Stomach (tissue), 8 donors: ENCODE measurements at regions not wholly inside any gene's neighbourhood (a gene's known extent, or its start where the extent isn't known, plus 50 kb on each side); places are given as distances from the start of the nearest gene placed in this dataset.
A peak's percentile ranks its signal among the peaks of the same experiment; 100 is the strongest.

ENCODE experiments used
- DNase-seq, 2 donors: peaks; one replicate each; pipeline versions ENCODE4 v3.0.0 to v3.0.0-alpha.2; 2013 to 2019
- H3K27ac ChIP-seq, 5 donors: fragments of 200-600 bp in 4 of 5; sonication (generic) in 4 of 5; one replicate each; pipeline ENCODE4 v1.5.1; 2013 to 2019; ENCODE audit warnings: mild to moderate bottlenecking in 1 of 5, moderate library complexity in 1 of 5
- H3K27me3 ChIP-seq, 3 donors: fragments of 200-600 bp; sonication (generic); one replicate each; pipeline ENCODE4 v1.5.1; 2017 to 2019; ENCODE audit warnings: mixed run types in 1 of 3
- H3K36me3 ChIP-seq, 4 donors: fragments of 200-600 bp; sonication (generic); 1 replicate in 3 of 4; 2 replicates in 1 of 4; pipeline ENCODE4 v1.5.1; 2016 to 2019
- H3K4me1 ChIP-seq, 4 donors: fragments of 200-600 bp; sonication (generic); one replicate each; pipeline ENCODE4 v1.5.1; 2016 to 2019
- H3K4me3 ChIP-seq, 4 donors: fragments of 200-600 bp; sonication (generic) in 3 of 4; one replicate each; pipeline ENCODE4 v1.5.1; 2016 to 2019; ENCODE audit warnings: mild to moderate bottlenecking in 1 of 4
- H3K9me3 ChIP-seq, 4 donors: fragments of 200-600 bp; sonication (generic); one replicate each; pipeline ENCODE4 v1.5.1; 2016 to 2019
- CTCF ChIP-seq, 7 experiments: fragments of 450-650 bp in 4 of 7; fragments of 200-600 bp in 3 of 7; sonication (generic) in 3 of 7; IDR thresholded peaks; one replicate each; pipeline ENCODE4 v1.5.1; 2016 to 2019; ENCODE audit warnings: antibody characterized with exemption in 7 of 7, control low read depth in 2 of 7, mild to moderate bottlenecking in 1 of 7
- EP300 ChIP-seq: sonication (generic); formaldehyde crosslinking; IDR thresholded peaks from one replicate; pipeline ENCODE4 v1.6.1; 2017; ENCODE audit warnings: antibody characterized with exemption
- POLR2A ChIP-seq, 4 donors: fragments of 450-650 bp; IDR thresholded peaks; one replicate each; pipeline ENCODE4 v1.6.1; 2016; ENCODE audit warnings: antibody characterized with exemption in 4 of 4, control low read depth in 2 of 4, mild to moderate bottlenecking in 1 of 4, moderate library complexity in 1 of 4
- POLR2AphosphoS5 ChIP-seq, 3 donors: sonication (generic); formaldehyde crosslinking; IDR thresholded peaks; one replicate each; pipeline ENCODE4 v1.6.1; 2016; ENCODE audit warnings: antibody characterized with exemption in 3 of 3
- WGBS, 5 donors: extraction: QIAGEN DNeasy Blood & Tissue Kit in 3 of 5; methylation state at CpG; one replicate each; pipeline versions ENCODE4 v1.1.5 to v1.1.7; 2013 to 2018; 5-methylcytosine and 5-hydroxymethylcytosine counted together
- intact Hi-C: fragments of 100-400 bp; cut with DNase I; formaldehyde crosslinking; loops from one replicate; pipeline ENCODE4 v1.15.1; 2023; ENCODE audit warnings: low total_unique reads
- donor health status: healthy with polysubstance abuse.
- donor health status: Bipolar disorder and iron deficiency.
- donor health status: healthy.

GRCh38 chr1:201649761-201650622, 111.1 kb downstream of the NAV1 start:
- Histone ChIP-seq H3K27ac (peak overlapping the region; percentile 83 to 91 (median 88)), H3K4me1 (peaks cover 31 to 49% (median 45%) of the 10 kb centered on the region in 4 donors), H3K27me3 (peaks cover 0 to 28% (median 0%) of the 10 kb centered on the region in 3 donors), H3K9me3 (no peaks in the 10 kb centered on the region), H3K4me3 (peak overlapping the region; percentile 59 to 66 (median 65)), H3K36me3 (no peaks in the 10 kb centered on the region)
- peak; percentile 89 to 94 for DNase-seq
- WGBS, 5 donors: 5 to 15% (median 9%) methylated on average over 34 to 64 of the region's 64 CpGs
- intact Hi-C loops: no loop called here
- TF ChIP-seq EP300 (no peak), POLR2AphosphoS5 (IDR thresholded peaks at IDR 0.05) (peak; percentile 6 to 79 (median 54)), POLR2A (IDR thresholded peaks at IDR 0.05) (peak in 1 of 4 donors; percentile 46), CTCF (IDR thresholded peaks at IDR 0.05) (no peak)

- peaks cover 31 to 54% (median 48%) of the 10 kb centered on the region in 4 donors for H3K4me1 ChIP-seq
- WGBS, 5 donors: 20 to 31% (median 24%) methylated on average over 8 to 11 of the region's 11 CpGs
- H3K4me3 ChIP-seq: peak overlapping the region; percentile 59 to 66 (median 65)
- no peaks in the 10 kb centered on the region for H3K36me3 ChIP-seq
- intact Hi-C loops: no loop called here
- no peak for DNase-seq
- H3K27me3 ChIP-seq: peaks cover 0 to 28% (median 0%) of the 10 kb centered on the region in 3 donors
- H3K27ac ChIP-seq: peak overlapping the region; percentile 83 to 91 (median 88)
- TF ChIP-seq CTCF (IDR thresholded peaks at IDR 0.05): no peak
- no peak for TF ChIP-seq POLR2A (IDR thresholded peaks at IDR 0.05)
- no peak for TF ChIP-seq EP300
- TF ChIP-seq POLR2AphosphoS5 (IDR thresholded peaks at IDR 0.05): no peak
- no peaks in the 10 kb centered on the region for H3K9me3 ChIP-seq
Observed at GRCh38 chr1:201650623-201650933, 111.7 kb downstream of the NAV1 start.

GRCh38 chr1:201652181-201652580, 113.3 kb downstream of the NAV1 start:
- 89 to 95% (median 91%) methylated on average over 4 to 5 of the region's 5 CpGs for WGBS, 5 donors
- no peaks in the 10 kb centered on the region for H3K36me3 ChIP-seq
- peaks cover 0 to 28% (median 0%) of the 10 kb centered on the region in 3 donors for H3K27me3 ChIP-seq
- no peak overlapping the region for H3K27ac ChIP-seq
- no peak for DNase-seq
- peaks cover 31 to 67% (median 64%) of the 10 kb centered on the region in 4 donors for H3K4me1 ChIP-seq
- intact Hi-C loops: no loop called here
- H3K4me3 ChIP-seq: no peak overlapping the region
- TF ChIP-seq CTCF (IDR thresholded peaks at IDR 0.05): no peak
- TF ChIP-seq POLR2A (IDR thresholded peaks at IDR 0.05): no peak
- no peak for TF ChIP-seq POLR2AphosphoS5 (IDR thresholded peaks at IDR 0.05)
- TF ChIP-seq EP300: no peak
- no peaks in the 10 kb centered on the region for H3K9me3 ChIP-seq

GRCh38 chr1:201653233-201653632, 114.3 kb downstream of the NAV1 start:
- no peak overlapping the region for H3K4me3 ChIP-seq
- intact Hi-C loops: no loop called here
- WGBS, 5 donors: 65 to 78% (median 66%) methylated on average over 3 of the region's 3 CpGs
- H3K27me3 ChIP-seq: peaks cover 0 to 22% (median 0%) of the 10 kb centered on the region in 3 donors
- TF ChIP-seq POLR2AphosphoS5 (IDR thresholded peaks at IDR 0.05) (no peak), CTCF (IDR thresholded peaks at IDR 0.05) (no peak), POLR2A (IDR thresholded peaks at IDR 0.05) (no peak), EP300 (no peak)
- H3K4me1 ChIP-seq: peaks cover 24 to 57% (median 55%) of the 10 kb centered on the region in 4 donors
- H3K27ac ChIP-seq: no peak overlapping the region
- no peak for DNase-seq
- H3K36me3 ChIP-seq: no peaks in the 10 kb centered on the region
- no peaks in the 10 kb centered on the region for H3K9me3 ChIP-seq
